Naive thymus-derived CD8-positive, alpha-beta T cell (primary cell): ENCODE measurements at regions not wholly inside any gene's neighbourhood (a gene's known extent, or its start where the extent isn't known, plus 50 kb on each side); places are given as distances from the start of the nearest gene placed in this dataset.
"Not testable (repeated sequence)": the region's sequence is repeated elsewhere in the genome, so short reads cannot be mapped to it uniquely, and the experiment has no call there.

Experiments
- ATAC-seq, 2 donors: fragments of 150-1000 bp; cut with Tn5 transposase in 1 of 2; sonication (Bioruptor Pico), chemical (Tn5 transposase) in 1 of 2; 1 replicate in 1 of 2; 2 replicates in 1 of 2; pipeline ENCODE4 v1.10.0; 2021; ENCODE audit warnings: mild to moderate bottlenecking in 2 of 2, moderate library complexity in 2 of 2
- POLR2A ChIA-PET: fragments of 350-600 bp; sonication (Branson Sonifier 250); formaldehyde crosslinking; loops from one replicate; lab custom pipeline; 2021; ENCODE audit warnings: antibody characterized with exemption; lab: Charles Lee
- DNase-seq, 10 donors: peaks; one replicate each; pipeline versions ENCODE4 v3.0.0 to v3.0.0-alpha.2; 2020 to 2022
- H3K27ac Mint-ChIP-seq, 10 donors: one replicate each; pipeline ENCODE4 v1.8.0; 2020 to 2022; ENCODE audit warnings: mild to moderate bottlenecking in 10 of 10, mixed read lengths in 10 of 10, moderate library complexity in 4 of 10, inconsistent platforms in 1 of 10
- H3K27me3 Mint-ChIP-seq, 5 donors: one replicate each; pipeline ENCODE4 v1.8.0; 2021 to 2022; ENCODE audit warnings: mixed read lengths in 5 of 5
- H3K36me3 Mint-ChIP-seq, 3 donors: one replicate each; pipeline ENCODE4 v1.8.0; 2020 to 2022; ENCODE audit warnings: mixed read lengths in 3 of 3, mild to moderate bottlenecking in 2 of 3, inconsistent platforms in 1 of 3
- H3K4me1 Mint-ChIP-seq, 4 donors: one replicate each; pipeline ENCODE4 v1.8.0; 2021 to 2022; ENCODE audit warnings: mixed read lengths in 4 of 4
- H3K4me3 Mint-ChIP-seq, 10 donors: one replicate each; pipeline ENCODE4 v1.8.0; 2020 to 2022; ENCODE audit warnings: mild to moderate bottlenecking in 10 of 10, mixed read lengths in 10 of 10, moderate library complexity in 6 of 10, inconsistent platforms in 1 of 10
- H3K9me3 Mint-ChIP-seq, 9 donors: one replicate each; pipeline ENCODE4 v1.8.0; 2020 to 2022; ENCODE audit warnings: mixed read lengths in 9 of 9, mild to moderate bottlenecking in 3 of 9, inconsistent platforms in 1 of 9, moderate library complexity in 1 of 9

GRCh38 chr12:5096241-5096924 lies 52.7 kb downstream of the KCNA5 start:
- H3K9me3 Mint-ChIP-seq = peaks cover 0 to 2% (median 0%) of the 10 kb centered on the region in 9 donors

GRCh38 chr12:5097786-5098185 lies 54.1 kb downstream of the KCNA5 start:
- no peak for ATAC-seq
- POLR2A ChIA-PET = no interaction called here
- Mint-ChIP-seq H3K27me3 (peaks cover 4 to 48% (median 12%) of the 10 kb centered on the region in 5 donors), H3K4me1 (no peaks in the 10 kb centered on the region), H3K4me3 (no peak overlapping the region), H3K36me3 (no peaks in the 10 kb centered on the region), H3K27ac (no peak overlapping the region), H3K9me3 (peaks cover 0 to 2% (median 0%) of the 10 kb centered on the region in 9 donors)
- DNase-seq = no peak

More at GRCh38 chr12:5096241-5096924, 52.7 kb downstream of the KCNA5 start:
- no peak for DNase-seq
- H3K4me3 Mint-ChIP-seq = no peak overlapping the region
- POLR2A ChIA-PET = no interaction called here
- no peaks in the 10 kb centered on the region for H3K36me3 Mint-ChIP-seq
- no peak overlapping the region for H3K27ac Mint-ChIP-seq
- H3K4me1 Mint-ChIP-seq = no peaks in the 10 kb centered on the region
- peaks cover 4 to 47% (median 12%) of the 10 kb centered on the region in 5 donors for H3K27me3 Mint-ChIP-seq
- ATAC-seq = no peak

GRCh38 chr12:5099136-5099535 lies 55.5 kb downstream of the KCNA5 start:
- POLR2A ChIA-PET = no interaction called here

GRCh38 chr12:5099591-5099990 lies 55.9 kb downstream of the KCNA5 start:
- Mint-ChIP-seq H3K4me3 (no peak overlapping the region), H3K9me3 (peaks cover 0 to 2% (median 0%) of the 10 kb centered on the region in 9 donors), H3K36me3 (no peaks in the 10 kb centered on the region), H3K27ac (no peak overlapping the region), H3K4me1 (no peaks in the 10 kb centered on the region), H3K27me3 (peaks cover 4 to 56% (median 10%) of the 10 kb centered on the region in 5 donors)
- POLR2A ChIA-PET = no interaction called here
- DNase-seq = no peak
- ATAC-seq = no peak

More at GRCh38 chr12:5099136-5099535, 55.5 kb downstream of the KCNA5 start:
- DNase-seq = no peak
- no peak overlapping the region for H3K4me3 Mint-ChIP-seq
- H3K27ac Mint-ChIP-seq = no peak overlapping the region
- ATAC-seq = no peak
- no peaks in the 10 kb centered on the region for H3K4me1 Mint-ChIP-seq
- H3K27me3 Mint-ChIP-seq = peaks cover 4 to 51% (median 10%) of the 10 kb centered on the region in 5 donors
- peaks cover 0 to 2% (median 0%) of the 10 kb centered on the region in 9 donors for H3K9me3 Mint-ChIP-seq
- no peaks in the 10 kb centered on the region for H3K36me3 Mint-ChIP-seq

GRCh38 chr12:5101686-5102085 lies 58.0 kb downstream of the KCNA5 start:
- POLR2A ChIA-PET = no interaction called here
- Mint-ChIP-seq H3K4me1 (no peaks in the 10 kb centered on the region), H3K36me3 (peaks cover 0 to 6% (median 0%) of the 10 kb centered on the region in 3 donors), H3K4me3 (no peak overlapping the region), H3K27me3 (peaks cover 4 to 44% (median 11%) of the 10 kb centered on the region in 5 donors), H3K9me3 (peaks cover 0 to 5% (median 0%) of the 10 kb centered on the region in 9 donors), H3K27ac (no peak overlapping the region)
- ATAC-seq (no peak), DNase-seq (no peak)

GRCh38 chr12:5102261-5102789 lies 58.6 kb downstream of the KCNA5 start:
- POLR2A ChIA-PET = no interaction called here
- H3K4me3 Mint-ChIP-seq = no peak overlapping the region
- ATAC-seq (no peak), DNase-seq (no peak)
- peak overlapping the region in 1 of 10 donors; percentile 14 for H3K27ac Mint-ChIP-seq
- peaks cover 6 to 37% (median 8%) of the 10 kb centered on the region in 5 donors for H3K27me3 Mint-ChIP-seq
- peaks cover 0 to 6% (median 0%) of the 10 kb centered on the region in 3 donors for H3K36me3 Mint-ChIP-seq
- peaks cover 0 to 5% (median 0%) of the 10 kb centered on the region in 9 donors for H3K9me3 Mint-ChIP-seq
- H3K4me1 Mint-ChIP-seq = no peaks in the 10 kb centered on the region

- no peaks in the 10 kb centered on the region for H3K4me1 Mint-ChIP-seq
Measured at GRCh38 chr12:5102806-5103205, 59.1 kb downstream of the KCNA5 start.

GRCh38 chr12:5110345-5110744 lies 66.7 kb downstream of the KCNA5 start:
- POLR2A ChIA-PET = no interaction called here
- peaks cover 0 to 6% (median 0%) of the 10 kb centered on the region in 3 donors for H3K36me3 Mint-ChIP-seq
- peaks cover 5 to 24% (median 18%) of the 10 kb centered on the region in 5 donors for H3K27me3 Mint-ChIP-seq
- peaks cover 0 to 5% (median 0%) of the 10 kb centered on the region in 9 donors for H3K9me3 Mint-ChIP-seq
- no peak overlapping the region for H3K27ac Mint-ChIP-seq
- H3K4me1 Mint-ChIP-seq = no peaks in the 10 kb centered on the region
- ATAC-seq = no peak
- H3K4me3 Mint-ChIP-seq = no peak overlapping the region
- DNase-seq = no peak

More at GRCh38 chr12:5102806-5103205, 59.1 kb downstream of the KCNA5 start:
- POLR2A ChIA-PET = no interaction called here
- peaks cover 0 to 5% (median 0%) of the 10 kb centered on the region in 9 donors for H3K9me3 Mint-ChIP-seq
- H3K4me3 Mint-ChIP-seq = no peak overlapping the region
- no peak for DNase-seq
- peaks cover 0 to 6% (median 0%) of the 10 kb centered on the region in 3 donors for H3K36me3 Mint-ChIP-seq
- peaks cover 6 to 34% (median 8%) of the 10 kb centered on the region in 5 donors for H3K27me3 Mint-ChIP-seq
- no peak for ATAC-seq
- no peak overlapping the region for H3K27ac Mint-ChIP-seq

GRCh38 chr12:5114436-5114835 lies 70.8 kb downstream of the KCNA5 start:
- ATAC-seq (no peak), DNase-seq (no peak)
- no peaks in the 10 kb centered on the region for H3K36me3 Mint-ChIP-seq
- no peak overlapping the region for H3K4me3 Mint-ChIP-seq
- H3K27ac Mint-ChIP-seq = no peak overlapping the region
- POLR2A ChIA-PET = no interaction called here
- H3K27me3 Mint-ChIP-seq = peaks cover under 1 to 14% (median 4%) of the 10 kb centered on the region in 5 donors
- no peaks in the 10 kb centered on the region for H3K9me3 Mint-ChIP-seq
- H3K4me1 Mint-ChIP-seq = no peaks in the 10 kb centered on the region

- H3K9me3 Mint-ChIP-seq, H3K36me3 Mint-ChIP-seq, H3K4me3 Mint-ChIP-seq, H3K27ac Mint-ChIP-seq, H3K4me1 Mint-ChIP-seq, POLR2A ChIA-PET, DNase-seq, ATAC-seq: not testable (repeated sequence)
- H3K27me3 Mint-ChIP-seq = peaks cover 5 to 18% (median 10%) of the 10 kb centered on the region in 5 donors
Measured at GRCh38 chr12:5121784-5122183, 78.1 kb downstream of the KCNA5 start.

GRCh38 chr12:5122256-5122831 lies 78.7 kb downstream of the KCNA5 start:
- POLR2A ChIA-PET, H3K9me3 Mint-ChIP-seq, H3K4me3 Mint-ChIP-seq: not testable (repeated sequence)

GRCh38 chr12:5123921-5124320 lies 80.2 kb downstream of the KCNA5 start:
- DNase-seq (no peak), ATAC-seq (no peak)
- Mint-ChIP-seq H3K36me3 (no peaks in the 10 kb centered on the region), H3K4me3 (no peak overlapping the region), H3K9me3 (no peaks in the 10 kb centered on the region), H3K4me1 (no peaks in the 10 kb centered on the region), H3K27ac (no peak overlapping the region), H3K27me3 (peaks cover 8 to 31% (median 20%) of the 10 kb centered on the region in 5 donors)
- POLR2A ChIA-PET = no interaction called here

More at GRCh38 chr12:5122256-5122831, 78.7 kb downstream of the KCNA5 start:
- not testable (repeated sequence) for H3K27ac Mint-ChIP-seq, H3K36me3 Mint-ChIP-seq, ATAC-seq, H3K4me1 Mint-ChIP-seq, DNase-seq
- H3K27me3 Mint-ChIP-seq = peaks cover 5 to 18% (median 14%) of the 10 kb centered on the region in 5 donors

GRCh38 chr12:5124401-5124800 lies 80.7 kb downstream of the KCNA5 start:
- H3K4me1 Mint-ChIP-seq = no peaks in the 10 kb centered on the region
- H3K36me3 Mint-ChIP-seq = no peaks in the 10 kb centered on the region
- POLR2A ChIA-PET = no interaction called here
- ATAC-seq (no peak), DNase-seq (no peak)
- H3K9me3 Mint-ChIP-seq = no peaks in the 10 kb centered on the region
- H3K4me3 Mint-ChIP-seq = no peak overlapping the region
- H3K27me3 Mint-ChIP-seq = peaks cover 9 to 36% (median 20%) of the 10 kb centered on the region in 5 donors
- H3K27ac Mint-ChIP-seq = no peak overlapping the region
